Mucosa of gallbladder (tissue), 1 donor: ENCODE measurements at regions not wholly inside any gene's neighbourhood (a gene's known extent, or its start where the extent isn't known, plus 50 kb on each side); places are given as distances from the start of the nearest gene placed in this dataset.

ENCODE experiments used
- DNase-seq: peaks from one replicate; pipeline ENCODE4 v3.0.0-alpha.2; 2020; ENCODE audit warnings: low spot score
- donor health status: DM: no; HTN: no; CAD: no.

GRCh38 chr10:8876171-8876570 is 821.7 kb downstream of the GATA3 start:
- DNase-seq = no peak

- no peak for DNase-seq
Measured at GRCh38 chr10:8889538-8889937, 835.0 kb downstream of the GATA3 start.

DNA sequence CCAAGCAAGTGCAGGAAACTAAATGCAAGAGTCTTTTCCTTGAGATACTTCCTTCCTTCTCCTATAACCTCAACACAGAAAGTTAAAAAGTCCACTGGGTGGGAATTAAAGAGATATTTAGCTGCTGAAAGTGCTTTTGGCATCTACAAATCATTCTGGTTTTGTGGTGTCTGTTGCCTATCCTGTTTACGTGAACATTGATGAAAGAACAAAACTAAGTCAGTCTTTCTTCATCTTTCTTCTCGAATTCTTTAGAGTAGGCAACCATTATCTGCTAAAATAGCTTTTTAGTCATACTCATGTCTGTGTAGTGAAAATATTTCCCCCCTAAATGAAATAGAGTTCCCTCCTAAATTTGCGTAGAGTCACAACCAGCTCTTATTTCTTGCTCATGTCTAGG is 838.6 kb downstream of the GATA3 start:
- no peak for DNase-seq

- DNase-seq = no peak
Measured at GRCh38 chr10:8894148-8894547, 839.7 kb downstream of the GATA3 start.

DNA sequence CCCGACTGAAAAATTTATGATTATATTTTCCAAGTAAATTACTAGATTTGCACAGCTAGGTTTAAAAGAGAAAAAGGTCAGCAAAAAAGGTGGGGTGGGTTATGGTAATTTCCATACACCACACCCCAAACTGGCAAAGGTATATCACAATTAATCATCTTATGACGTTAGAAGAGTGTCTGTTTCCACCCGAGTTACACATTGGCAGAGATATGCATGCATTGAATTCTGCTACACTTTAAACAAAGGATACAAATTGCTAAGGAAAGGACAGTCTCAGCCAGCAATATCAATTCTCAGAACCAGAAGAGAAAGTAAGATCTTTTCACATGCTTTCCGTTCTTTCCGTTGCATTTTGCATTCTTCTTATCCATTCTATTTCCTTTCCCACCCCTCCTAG is 843.3 kb downstream of the GATA3 start:
- no peak for DNase-seq

DNA sequence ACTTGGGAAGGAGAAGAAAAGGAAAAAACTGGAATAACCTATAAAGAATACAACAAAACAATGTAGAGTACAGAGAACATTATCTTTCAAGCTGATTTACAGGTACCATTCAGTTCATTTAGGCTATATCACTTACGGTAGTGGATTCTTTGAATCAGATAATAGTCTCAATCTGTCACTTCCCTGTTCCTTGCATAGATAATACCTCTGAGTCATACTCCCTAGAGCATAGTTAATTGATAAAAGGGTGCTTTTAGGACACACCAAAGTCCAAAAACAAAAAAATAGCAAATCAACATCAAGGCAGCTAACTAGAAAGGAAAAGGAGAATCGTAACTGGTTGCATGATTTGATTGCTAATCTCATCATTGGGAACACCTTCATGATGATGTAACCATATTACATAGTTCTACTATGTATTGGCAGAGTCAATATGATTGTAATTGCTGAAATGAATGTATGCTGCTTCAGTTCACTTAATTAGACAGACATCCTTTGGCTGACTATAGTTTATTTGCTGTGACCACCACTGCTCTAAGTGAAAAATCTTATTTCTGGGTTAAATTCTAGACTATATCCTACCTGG is 844.4 kb downstream of the GATA3 start:
- no peak for DNase-seq

GRCh38 chr10:8902926-8903325 is 848.4 kb downstream of the GATA3 start:
- no peak for DNase-seq

- no peak for DNase-seq
Measured at GRCh38 chr10:8908013-8908412, 853.5 kb downstream of the GATA3 start.

GRCh38 chr10:8910314-8910713 is 855.8 kb downstream of the GATA3 start:
- DNase-seq = no peak

- no peak for DNase-seq
Measured at GRCh38 chr10:8911032-8911431, 856.5 kb downstream of the GATA3 start.

DNA sequence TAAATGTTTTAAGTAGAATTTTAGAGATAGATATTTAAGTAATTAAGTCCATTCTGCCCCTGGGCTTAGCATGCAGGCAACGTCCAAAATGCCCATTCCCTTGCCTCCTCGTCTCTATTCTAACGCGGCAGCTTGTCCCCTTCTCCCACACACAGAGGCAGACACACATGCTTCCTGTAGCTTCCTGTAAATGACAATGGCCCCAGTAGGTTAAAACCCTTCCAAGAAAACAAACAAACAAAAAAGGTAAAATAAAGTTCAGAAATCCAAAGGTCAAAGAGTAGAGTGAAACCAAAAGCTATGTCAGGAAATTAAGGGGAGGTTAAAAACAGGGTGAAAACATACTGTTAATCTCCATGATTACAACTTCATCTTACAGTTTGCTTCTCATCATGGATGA is 857.6 kb downstream of the GATA3 start:
- DNase-seq = no peak

DNA sequence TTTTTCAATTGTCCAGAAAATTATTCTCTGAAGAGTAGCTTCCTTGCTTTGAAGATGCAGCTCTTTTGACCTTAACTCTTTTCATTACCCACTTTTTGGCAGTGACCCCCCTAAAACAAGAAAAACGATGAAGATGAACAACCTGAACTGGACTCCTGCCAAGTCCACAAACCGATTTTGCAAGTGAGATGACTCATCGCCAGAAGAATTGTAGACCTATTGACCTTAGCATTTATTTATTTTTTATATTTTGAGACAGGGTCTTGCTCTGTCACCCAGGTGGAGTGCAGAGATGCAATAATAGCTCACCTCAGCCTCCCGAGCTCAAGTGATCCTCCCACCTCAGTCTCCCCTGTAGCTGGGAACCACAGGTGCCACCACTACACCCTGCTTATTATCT is 859.2 kb downstream of the GATA3 start:
- no peak for DNase-seq

GRCh38 chr10:8919280-8919679 is 864.8 kb downstream of the GATA3 start:
- no peak for DNase-seq

GRCh38 chr10:8921568-8921967 is 867.1 kb downstream of the GATA3 start:
- DNase-seq = no peak

DNA sequence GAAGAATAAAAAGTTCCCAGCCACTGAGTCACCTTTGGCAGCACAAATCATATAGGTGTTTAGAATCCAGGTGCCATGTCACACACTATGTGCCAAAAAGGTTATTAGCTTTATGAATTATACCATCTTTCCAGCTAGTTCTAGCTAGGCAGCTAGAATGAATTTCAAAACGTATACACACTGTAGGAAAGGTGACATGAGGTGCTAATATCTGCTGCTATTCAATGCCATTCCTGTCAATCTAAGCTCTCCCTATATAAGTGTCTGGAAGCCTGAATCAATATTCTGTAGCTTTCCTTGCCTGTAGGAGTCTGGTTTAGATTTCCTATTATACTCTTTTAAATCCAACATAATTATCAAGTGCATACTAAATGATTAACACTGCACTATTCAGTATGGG is 868.6 kb downstream of the GATA3 start:
- DNase-seq = no peak

DNA sequence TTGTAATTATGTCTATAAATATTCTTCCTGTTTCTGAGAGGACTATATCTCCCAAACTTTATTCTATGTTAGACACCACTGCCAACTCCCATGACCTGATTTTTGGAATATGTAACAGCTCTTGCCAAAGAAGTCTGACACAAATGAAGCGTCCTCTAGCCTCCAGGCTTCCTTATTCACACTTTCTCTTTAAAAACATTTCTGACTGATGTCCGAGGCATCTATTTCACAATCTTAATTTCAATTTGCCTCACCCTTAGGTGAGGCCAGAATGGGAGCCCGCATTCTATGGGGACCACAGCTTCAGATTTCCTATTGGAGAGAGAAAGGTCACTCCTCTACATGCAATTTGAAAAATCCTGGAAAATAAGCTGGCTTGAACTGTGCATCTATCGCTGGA is 873.2 kb downstream of the GATA3 start:
- no peak for DNase-seq

- DNase-seq = no peak
Measured at GRCh38 chr10:8946451-8946850, 892.0 kb downstream of the GATA3 start.

GRCh38 chr10:8950978-8951377 is 896.5 kb downstream of the GATA3 start:
- no peak for DNase-seq

GRCh38 chr10:8951440-8952089 is 897.1 kb downstream of the GATA3 start:
- DNase-seq = no peak

GRCh38 chr10:8956400-8956799 is 901.9 kb downstream of the GATA3 start:
- DNase-seq = no peak

- no peak for DNase-seq
Measured at GRCh38 chr10:8962249-8962648, 907.8 kb downstream of the GATA3 start.

DNA sequence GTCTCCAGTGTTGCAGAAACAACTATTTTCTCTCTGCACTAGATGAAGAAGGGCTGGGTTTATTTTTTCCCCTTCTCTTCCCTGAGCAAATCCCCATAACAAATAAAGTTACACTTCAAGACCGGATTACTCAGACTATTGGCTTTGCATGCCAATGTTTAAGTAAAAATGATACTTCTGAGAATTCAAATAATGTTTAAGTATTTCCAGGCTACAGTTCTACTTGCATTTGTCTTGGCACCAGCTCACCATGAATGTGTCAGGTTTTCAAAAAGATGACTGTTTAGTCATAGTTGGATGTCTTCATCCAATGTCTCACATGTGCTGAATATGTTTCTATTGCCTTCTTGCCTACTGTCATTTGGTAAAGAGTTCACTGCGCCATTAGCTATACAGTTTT is 912.6 kb downstream of the GATA3 start:
- no peak for DNase-seq

DNA sequence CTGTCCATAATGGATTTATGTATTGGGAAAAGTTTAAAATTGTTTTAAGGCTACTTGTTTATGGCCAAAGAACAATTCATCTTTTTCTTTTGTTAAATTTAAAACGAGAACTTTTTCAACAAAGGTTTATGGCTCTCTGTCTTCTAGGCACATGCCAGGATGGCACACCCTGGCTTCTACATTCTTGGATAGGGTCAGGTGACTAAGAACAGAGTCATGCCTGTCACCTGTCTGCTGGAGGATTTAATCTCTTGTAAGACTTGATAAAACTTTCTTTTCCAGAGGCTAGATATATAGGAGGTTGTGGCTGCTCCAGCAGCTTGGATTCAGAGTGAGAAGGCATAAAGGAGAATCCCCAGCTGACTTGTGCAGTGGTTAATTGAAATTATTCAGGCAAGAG is 915.4 kb downstream of the GATA3 start:
- DNase-seq = no peak

DNA sequence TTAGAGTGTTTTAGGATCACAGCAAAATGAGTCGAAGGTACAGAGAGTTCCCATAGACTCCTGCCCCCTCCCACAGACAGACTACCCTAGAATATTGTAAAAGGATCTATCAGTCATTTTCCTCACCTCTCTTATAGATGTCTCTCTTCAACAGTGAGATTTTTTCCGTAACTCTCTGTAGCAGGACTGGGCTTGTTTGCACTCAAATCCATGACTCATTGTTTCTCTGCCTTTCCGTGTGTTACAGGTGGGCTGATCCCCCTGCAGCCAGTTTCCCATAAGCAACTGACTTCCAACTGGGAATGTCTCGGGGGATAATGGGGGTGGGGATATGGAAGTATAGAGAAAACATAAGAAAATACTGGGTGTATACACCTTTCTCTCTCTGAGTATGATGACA is 921.0 kb downstream of the GATA3 start:
- DNase-seq = no peak
